Caco-2 (cell line): ENCODE measurements at regions not wholly inside any gene's neighbourhood (a gene's known extent, or its start where the extent isn't known, plus 50 kb on each side); places are given as distances from the start of the nearest gene placed in this dataset.

ENCODE experiments used
- BruUV-seq: library from RNA; stranded (reverse); fragments of 400-500 nt; replicated peaks from 2 replicates; lab custom pipeline; 2021; lab: Mats Ljungman, UMichigan
- CTCF ChIA-PET: fragments of 300-600 bp; sonication (Branson Sonifier 250); formaldehyde crosslinking; loops from one replicate; lab custom pipeline; 2022; ENCODE audit warnings: antibody characterized with exemption; lab: Charles Lee
- POLR2A ChIA-PET: fragments of 300-600 bp; sonication (Branson Sonifier 250); formaldehyde crosslinking; loops from one replicate; lab custom pipeline; 2022; ENCODE audit warnings: antibody characterized with exemption; lab: Charles Lee
- DNase-seq, 2 experiments: peaks; one replicate each; pipeline versions ENCODE4 v3.0.0 to v3.0.0-alpha.2; 2020 to 2022
- H3K27me3 ChIP-seq: replicated peaks from 2 replicates; pipeline ENCODE4 v1.6.0; 2011; ENCODE audit warnings: low read length; ENCODE audit not compliant: control insufficient read depth, insufficient read depth
- H3K36me3 ChIP-seq: 2 replicates; pipeline ENCODE4 v1.5.1; 2011; ENCODE audit warnings: low read length; ENCODE audit not compliant: control insufficient read depth, insufficient read depth
- H3K4me1 ChIP-seq: fragments of 250-450 bp; sonication (Bioruptor Pico); 2 replicates; pipeline ENCODE4 v1.5.1; 2020; ENCODE audit warnings: mild to moderate bottlenecking
- H3K4me3 ChIP-seq: 2 replicates; pipeline ENCODE4 v1.5.1; 2011; ENCODE audit warnings: low read depth, mild to moderate bottlenecking, control low read depth, low read length
- H3K9me3 ChIP-seq: fragments of 250-450 bp; sonication (Bioruptor Pico); 2 replicates; pipeline ENCODE4 v1.5.1; 2020; ENCODE audit warnings: mild to moderate bottlenecking, moderate library complexity
- H3K27ac Mint-ChIP-seq: one replicate; pipeline ENCODE4 v1.8.0; 2022; ENCODE audit warnings: mixed read lengths; ENCODE audit not compliant: unreplicated experiment
- H3K27me3 Mint-ChIP-seq: one replicate; pipeline ENCODE4 v1.8.0; 2022; ENCODE audit warnings: mixed read lengths; ENCODE audit not compliant: insufficient read depth, unreplicated experiment
- H3K36me3 Mint-ChIP-seq: one replicate; pipeline ENCODE4 v1.8.0; 2022; ENCODE audit warnings: mild to moderate bottlenecking, mixed read lengths; ENCODE audit not compliant: insufficient read depth, unreplicated experiment
- H3K4me1 Mint-ChIP-seq: one replicate; pipeline ENCODE4 v1.8.0; 2022; ENCODE audit warnings: low read depth, mixed read lengths; ENCODE audit not compliant: unreplicated experiment
- H3K4me3 Mint-ChIP-seq: one replicate; pipeline ENCODE4 v1.8.0; 2022; ENCODE audit warnings: mild to moderate bottlenecking, moderate library complexity, mixed read lengths; ENCODE audit not compliant: unreplicated experiment
- H3K9me3 Mint-ChIP-seq: one replicate; pipeline ENCODE4 v1.8.0; 2022; ENCODE audit warnings: mixed read lengths; ENCODE audit not compliant: unreplicated experiment
- CTCF ChIP-seq, 2 experiments: fragments of 200-600 bp in 1 of 2; IDR thresholded peaks; 1 replicate in 1 of 2; 2 replicates in 1 of 2; pipeline versions ENCODE4 v1.5.1 to v1.8.0; 2011 to 2022; ENCODE audit warnings: antibody characterized with exemption in 1 of 2, control low read depth in 1 of 2, inconsistent platforms in 1 of 2, low read depth in 1 of 2, low read length in 1 of 2, mild to moderate bottlenecking in 1 of 2, moderate library complexity in 1 of 2; ENCODE audit not compliant: insufficient read depth in 1 of 2, severe bottlenecking in 1 of 2, unreplicated experiment in 1 of 2
- intact Hi-C: fragments of 100-400 bp; cut with micrococcal nuclease; formaldehyde crosslinking; loops from one replicate; pipeline ENCODE4 v1.10.0; 2022; ENCODE audit not compliant: unreplicated experiment

GRCh38 chr12:90036637-90037036 is 328.0 kb upstream of the ATP2B1 start:
- Histone ChIP-seq H3K36me3 (no peaks in the 10 kb centered on the region), H3K27me3 (no peaks in the 10 kb centered on the region; the same call in 1 of the 2 replicates), H3K4me3 (no peak overlapping the region), H3K4me1 (no peaks in the 10 kb centered on the region), H3K9me3 (no peaks in the 10 kb centered on the region)
- Mint-ChIP-seq H3K4me1 (no peaks in the 10 kb centered on the region), H3K27me3 (no peaks in the 10 kb centered on the region), H3K27ac (no peak overlapping the region), H3K9me3 (peaks cover 14% of the 10 kb centered on the region), H3K4me3 (no peak overlapping the region), H3K36me3 (no peaks in the 10 kb centered on the region)
- POLR2A ChIA-PET: no interaction called here
- CTCF ChIA-PET: no interaction called here
- no TSS peak for BruUV-seq
- no peak for TF ChIP-seq CTCF (IDR thresholded peaks at IDR 0.05; ENCODE audit: insufficient read depth in 1 of 2, low read depth in 1 of 2, low read length in 1 of 2, severe bottlenecking in 1 of 2, unreplicated experiment in 1 of 2)
- no peak for DNase-seq
- intact Hi-C loops: no loop called here

- H3K27me3 Mint-ChIP-seq: no peaks in the 10 kb centered on the region
- H3K27ac Mint-ChIP-seq: no peak overlapping the region
- no peak overlapping the region for H3K4me3 Mint-ChIP-seq
- no peak for DNase-seq
- BruUV-seq: no TSS peak
- intact Hi-C loops: no loop called here
- ChIA-PET POLR2A (no interaction called here), CTCF (no interaction called here)
- no peaks in the 10 kb centered on the region for H3K4me1 ChIP-seq
- no peaks in the 10 kb centered on the region for H3K9me3 ChIP-seq
- no peaks in the 10 kb centered on the region for H3K4me1 Mint-ChIP-seq
- H3K9me3 Mint-ChIP-seq: peaks cover 10% of the 10 kb centered on the region
- H3K36me3 Mint-ChIP-seq: no peaks in the 10 kb centered on the region
- no peak for TF ChIP-seq CTCF (IDR thresholded peaks at IDR 0.05; ENCODE audit: insufficient read depth in 1 of 2, low read depth in 1 of 2, low read length in 1 of 2, severe bottlenecking in 1 of 2, unreplicated experiment in 1 of 2)
- H3K36me3 ChIP-seq: no peaks in the 10 kb centered on the region
- no peak overlapping the region for H3K4me3 ChIP-seq
- H3K27me3 ChIP-seq: no peaks in the 10 kb centered on the region; the same call in 1 of the 2 replicates
Measured at GRCh38 chr12:90030726-90031125, 322.1 kb upstream of the ATP2B1 start.

GRCh38 chr12:90029317-90029716 is 320.7 kb upstream of the ATP2B1 start:
- no peaks in the 10 kb centered on the region for H3K36me3 Mint-ChIP-seq
- no peaks in the 10 kb centered on the region for H3K4me1 ChIP-seq
- ChIA-PET POLR2A (no interaction called here), CTCF (no interaction called here)
- H3K27me3 ChIP-seq: no peaks in the 10 kb centered on the region; the same call in 1 of the 2 replicates
- no peaks in the 10 kb centered on the region for H3K36me3 ChIP-seq
- no peak overlapping the region for H3K27ac Mint-ChIP-seq
- intact Hi-C loops: no loop called here
- no peaks in the 10 kb centered on the region for H3K4me1 Mint-ChIP-seq
- BruUV-seq: no TSS peak
- DNase-seq: no peak
- no peaks in the 10 kb centered on the region for H3K9me3 ChIP-seq
- no peak for TF ChIP-seq CTCF (IDR thresholded peaks at IDR 0.05; ENCODE audit: insufficient read depth in 1 of 2, low read depth in 1 of 2, low read length in 1 of 2, severe bottlenecking in 1 of 2, unreplicated experiment in 1 of 2)
- no peaks in the 10 kb centered on the region for H3K9me3 Mint-ChIP-seq
- no peaks in the 10 kb centered on the region for H3K27me3 Mint-ChIP-seq
- H3K4me3 ChIP-seq: no peak overlapping the region
- H3K4me3 Mint-ChIP-seq: no peak overlapping the region
